ENCODE measurements at regions not wholly inside any gene's neighbourhood (a gene's known extent, or its start where the extent isn't known, plus 50 kb on each side); places are given as distances from the start of the nearest gene placed in this dataset.

GRCh38 chr10:124150807-124151417 lies 57.5 kb upstream of the CHST15 start:
- no peak for ATAC-seq
- peaks cover 11% of the 10 kb centered on the region for H3K4me1 ChIP-seq (ENCODE audit: insufficient read depth)
- DNase-seq (ENCODE audit: low spot score): no peak
- no peaks in the 10 kb centered on the region for H3K36me3 ChIP-seq (ENCODE audit: insufficient read depth)
- H2AFZ ChIP-seq: no peak overlapping the region
- no peaks in the 10 kb centered on the region for H4K20me1 ChIP-seq (replicated peaks; ENCODE audit: insufficient read depth)
- Mint-ChIP-seq H3K4me3 (no peak overlapping the region), H3K36me3 (ENCODE audit: low read depth) (no peaks in the 10 kb centered on the region; the same call in 2 of the 3 replicates), H3K27me3 (ENCODE audit: insufficient read depth, low read depth, poor library complexity) (peaks cover 2% of the 10 kb centered on the region), H3K27ac (no peak overlapping the region), H3K4me1 (peaks cover 18% of the 10 kb centered on the region), H3K9me3 (peaks cover 3% of the 10 kb centered on the region)
- no peaks in the 10 kb centered on the region for H3K27me3 ChIP-seq (ENCODE audit: insufficient read depth)
- no peaks in the 10 kb centered on the region; the same call in 1 of the 2 replicates for H3K9me2 ChIP-seq (ENCODE audit: insufficient read depth)
- H3K4me3 ChIP-seq: no peak overlapping the region
- no peak for TF ChIP-seq ZNF114 (CRISPR knock-in tag; IDR thresholded peaks at IDR 0.05)
- TF ChIP-seq, protein P1, sequence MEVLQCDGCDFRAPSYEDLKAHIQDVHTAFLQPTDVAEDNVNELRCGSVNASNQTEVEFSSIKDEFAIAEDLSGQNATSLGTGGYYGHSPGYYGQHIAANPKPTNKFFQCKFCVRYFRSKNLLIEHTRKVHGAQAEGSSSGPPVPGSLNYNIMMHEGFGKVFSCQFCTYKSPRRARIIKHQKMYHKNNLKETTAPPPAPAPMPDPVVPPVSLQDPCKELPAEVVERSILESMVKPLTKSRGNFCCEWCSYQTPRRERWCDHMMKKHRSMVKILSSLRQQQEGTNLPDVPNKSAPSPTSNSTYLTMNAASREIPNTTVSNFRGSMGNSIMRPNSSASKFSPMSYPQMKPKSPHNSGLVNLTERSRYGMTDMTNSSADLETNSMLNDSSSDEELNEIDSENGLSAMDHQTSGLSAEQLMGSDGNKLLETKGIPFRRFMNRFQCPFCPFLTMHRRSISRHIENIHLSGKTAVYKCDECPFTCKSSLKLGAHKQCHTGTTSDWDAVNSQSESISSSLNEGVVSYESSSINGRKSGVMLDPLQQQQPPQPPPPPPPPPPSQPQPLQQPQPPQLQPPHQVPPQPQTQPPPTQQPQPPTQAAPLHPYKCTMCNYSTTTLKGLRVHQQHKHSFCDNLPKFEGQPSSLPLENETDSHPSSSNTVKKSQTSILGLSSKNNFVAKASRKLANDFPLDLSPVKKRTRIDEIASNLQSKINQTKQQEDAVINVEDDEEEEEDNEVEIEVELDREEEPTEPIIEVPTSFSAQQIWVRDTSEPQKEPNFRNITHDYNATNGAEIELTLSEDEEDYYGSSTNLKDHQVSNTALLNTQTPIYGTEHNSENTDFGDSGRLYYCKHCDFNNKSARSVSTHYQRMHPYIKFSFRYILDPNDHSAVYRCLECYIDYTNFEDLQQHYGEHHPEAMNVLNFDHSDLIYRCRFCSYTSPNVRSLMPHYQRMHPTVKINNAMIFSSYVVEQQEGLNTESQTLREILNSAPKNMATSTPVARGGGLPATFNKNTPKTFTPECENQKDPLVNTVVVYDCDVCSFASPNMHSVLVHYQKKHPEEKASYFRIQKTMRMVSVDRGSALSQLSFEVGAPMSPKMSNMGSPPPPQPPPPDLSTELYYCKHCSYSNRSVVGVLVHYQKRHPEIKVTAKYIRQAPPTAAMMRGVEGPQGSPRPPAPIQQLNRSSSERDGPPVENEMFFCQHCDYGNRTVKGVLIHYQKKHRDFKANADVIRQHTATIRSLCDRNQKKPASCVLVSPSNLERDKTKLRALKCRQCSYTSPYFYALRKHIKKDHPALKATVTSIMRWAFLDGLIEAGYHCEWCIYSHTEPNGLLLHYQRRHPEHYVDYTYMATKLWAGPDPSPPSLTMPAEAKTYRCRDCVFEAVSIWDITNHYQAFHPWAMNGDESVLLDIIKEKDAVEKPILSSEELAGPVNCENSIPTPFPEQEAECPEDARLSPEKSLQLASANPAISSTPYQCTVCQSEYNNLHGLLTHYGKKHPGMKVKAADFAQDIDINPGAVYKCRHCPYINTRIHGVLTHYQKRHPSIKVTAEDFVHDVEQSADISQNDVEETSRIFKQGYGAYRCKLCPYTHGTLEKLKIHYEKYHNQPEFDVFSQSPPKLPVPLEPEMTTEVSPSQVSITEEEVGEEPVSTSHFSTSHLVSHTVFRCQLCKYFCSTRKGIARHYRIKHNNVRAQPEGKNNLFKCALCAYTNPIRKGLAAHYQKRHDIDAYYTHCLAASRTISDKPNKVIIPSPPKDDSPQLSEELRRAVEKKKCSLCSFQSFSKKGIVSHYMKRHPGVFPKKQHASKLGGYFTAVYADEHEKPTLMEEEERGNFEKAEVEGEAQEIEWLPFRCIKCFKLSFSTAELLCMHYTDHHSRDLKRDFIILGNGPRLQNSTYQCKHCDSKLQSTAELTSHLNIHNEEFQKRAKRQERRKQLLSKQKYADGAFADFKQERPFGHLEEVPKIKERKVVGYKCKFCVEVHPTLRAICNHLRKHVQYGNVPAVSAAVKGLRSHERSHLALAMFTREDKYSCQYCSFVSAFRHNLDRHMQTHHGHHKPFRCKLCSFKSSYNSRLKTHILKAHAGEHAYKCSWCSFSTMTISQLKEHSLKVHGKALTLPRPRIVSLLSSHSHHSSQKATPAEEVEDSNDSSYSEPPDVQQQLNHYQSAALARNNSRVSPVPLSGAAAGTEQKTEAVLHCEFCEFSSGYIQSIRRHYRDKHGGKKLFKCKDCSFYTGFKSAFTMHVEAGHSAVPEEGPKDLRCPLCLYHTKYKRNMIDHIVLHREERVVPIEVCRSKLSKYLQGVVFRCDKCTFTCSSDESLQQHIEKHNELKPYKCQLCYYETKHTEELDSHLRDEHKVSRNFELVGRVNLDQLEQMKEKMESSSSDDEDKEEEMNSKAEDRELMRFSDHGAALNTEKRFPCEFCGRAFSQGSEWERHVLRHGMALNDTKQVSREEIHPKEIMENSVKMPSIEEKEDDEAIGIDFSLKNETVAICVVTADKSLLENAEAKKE (CRISPR knock-in tag; IDR thresholded peaks at IDR 0.05): no peak
- TF ChIP-seq, protein P2, sequence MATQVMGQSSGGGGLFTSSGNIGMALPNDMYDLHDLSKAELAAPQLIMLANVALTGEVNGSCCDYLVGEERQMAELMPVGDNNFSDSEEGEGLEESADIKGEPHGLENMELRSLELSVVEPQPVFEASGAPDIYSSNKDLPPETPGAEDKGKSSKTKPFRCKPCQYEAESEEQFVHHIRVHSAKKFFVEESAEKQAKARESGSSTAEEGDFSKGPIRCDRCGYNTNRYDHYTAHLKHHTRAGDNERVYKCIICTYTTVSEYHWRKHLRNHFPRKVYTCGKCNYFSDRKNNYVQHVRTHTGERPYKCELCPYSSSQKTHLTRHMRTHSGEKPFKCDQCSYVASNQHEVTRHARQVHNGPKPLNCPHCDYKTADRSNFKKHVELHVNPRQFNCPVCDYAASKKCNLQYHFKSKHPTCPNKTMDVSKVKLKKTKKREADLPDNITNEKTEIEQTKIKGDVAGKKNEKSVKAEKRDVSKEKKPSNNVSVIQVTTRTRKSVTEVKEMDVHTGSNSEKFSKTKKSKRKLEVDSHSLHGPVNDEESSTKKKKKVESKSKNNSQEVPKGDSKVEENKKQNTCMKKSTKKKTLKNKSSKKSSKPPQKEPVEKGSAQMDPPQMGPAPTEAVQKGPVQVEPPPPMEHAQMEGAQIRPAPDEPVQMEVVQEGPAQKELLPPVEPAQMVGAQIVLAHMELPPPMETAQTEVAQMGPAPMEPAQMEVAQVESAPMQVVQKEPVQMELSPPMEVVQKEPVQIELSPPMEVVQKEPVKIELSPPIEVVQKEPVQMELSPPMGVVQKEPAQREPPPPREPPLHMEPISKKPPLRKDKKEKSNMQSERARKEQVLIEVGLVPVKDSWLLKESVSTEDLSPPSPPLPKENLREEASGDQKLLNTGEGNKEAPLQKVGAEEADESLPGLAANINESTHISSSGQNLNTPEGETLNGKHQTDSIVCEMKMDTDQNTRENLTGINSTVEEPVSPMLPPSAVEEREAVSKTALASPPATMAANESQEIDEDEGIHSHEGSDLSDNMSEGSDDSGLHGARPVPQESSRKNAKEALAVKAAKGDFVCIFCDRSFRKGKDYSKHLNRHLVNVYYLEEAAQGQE (IDR thresholded peaks at IDR 0.05; ENCODE audit: unreplicated experiment): no peak
- H3K79me2 ChIP-seq (replicated peaks; ENCODE audit: insufficient read depth): no peaks in the 10 kb centered on the region
- H3K4me2 ChIP-seq: no peak overlapping the region
- no peak overlapping the region for H3K27ac ChIP-seq (ENCODE audit: low read depth)
- H3F3A ChIP-seq (replicated peaks; ENCODE audit: low read depth): no peaks in the 10 kb centered on the region
